Activated CD4-positive, alpha-beta T cell treated with anti-CD3 and anti-CD28 coated beads for 4 hours (primary cell): ENCODE measurements at regions not wholly inside any gene's neighbourhood (a gene's known extent, or its start where the extent isn't known, plus 50 kb on each side); places are given as distances from the start of the nearest gene placed in this dataset.

Experiments
- DNase-seq, 2 donors: peaks; one replicate each; pipeline ENCODE4 v3.0.0-alpha.2; 2020

DNA sequence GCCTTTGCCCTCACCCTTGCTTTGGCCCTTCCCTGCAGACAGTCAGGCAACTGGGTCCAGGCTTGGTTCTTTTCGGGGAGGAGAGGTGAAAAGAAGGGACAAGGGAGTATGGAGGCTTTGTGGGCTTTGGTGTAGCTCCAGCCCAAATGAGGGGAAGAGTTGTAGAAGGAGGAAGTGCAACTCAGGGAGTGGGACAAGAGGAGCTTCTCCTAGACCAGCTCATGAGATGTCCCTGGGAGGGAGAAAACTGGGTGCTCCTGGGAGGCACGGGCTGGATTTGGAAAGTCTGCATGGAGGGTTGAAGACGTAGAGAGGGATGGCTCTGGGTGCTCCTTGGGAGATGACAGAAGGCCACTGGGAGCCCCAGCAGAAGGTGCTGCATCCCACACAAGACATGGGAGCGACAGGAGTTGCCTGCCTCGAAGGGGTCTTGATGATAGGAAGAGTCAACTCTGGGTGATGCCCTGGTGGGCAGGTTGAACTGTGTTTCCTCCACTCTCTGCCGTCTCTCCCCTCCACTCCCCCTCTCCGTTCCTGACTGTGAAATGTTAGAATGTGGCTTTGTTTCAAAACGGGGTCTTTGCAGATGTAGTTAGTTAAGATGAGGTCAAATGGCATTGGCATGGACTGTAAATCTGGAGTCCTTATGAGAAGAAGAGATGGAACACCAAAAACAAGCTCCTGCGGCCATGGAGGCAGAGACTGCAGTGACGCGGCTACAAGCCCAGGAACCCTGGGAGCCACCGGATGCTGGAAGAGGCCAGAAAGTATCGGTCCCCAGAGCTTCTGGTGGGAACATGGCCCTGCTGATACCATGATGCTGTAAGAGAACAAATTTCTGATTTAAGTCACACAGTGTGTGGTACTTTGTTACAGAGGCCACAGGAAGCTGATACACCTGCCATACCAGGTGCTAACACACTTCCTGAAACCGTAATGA lies 298.5 kb downstream of the GLRX3 start:
- DNase-seq = no peak

DNA sequence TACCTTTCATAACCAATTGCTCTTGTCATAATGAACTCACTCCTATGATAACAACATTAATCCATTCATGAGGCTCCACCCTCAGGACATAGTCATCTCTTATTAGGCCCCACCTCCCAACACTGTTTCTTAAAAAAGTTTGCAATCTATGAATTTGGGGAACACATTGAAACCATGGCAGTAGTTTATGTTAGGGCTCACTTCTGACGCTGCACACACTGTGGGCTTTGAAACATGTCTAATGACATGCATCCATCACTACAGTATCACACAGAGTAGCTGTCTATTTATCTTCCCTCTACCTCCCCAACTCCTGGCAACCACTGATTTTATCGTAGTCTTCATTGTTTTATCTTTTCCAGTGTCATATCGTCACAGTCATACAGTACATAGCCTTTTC lies 299.8 kb downstream of the GLRX3 start:
- no peak for DNase-seq

DNA sequence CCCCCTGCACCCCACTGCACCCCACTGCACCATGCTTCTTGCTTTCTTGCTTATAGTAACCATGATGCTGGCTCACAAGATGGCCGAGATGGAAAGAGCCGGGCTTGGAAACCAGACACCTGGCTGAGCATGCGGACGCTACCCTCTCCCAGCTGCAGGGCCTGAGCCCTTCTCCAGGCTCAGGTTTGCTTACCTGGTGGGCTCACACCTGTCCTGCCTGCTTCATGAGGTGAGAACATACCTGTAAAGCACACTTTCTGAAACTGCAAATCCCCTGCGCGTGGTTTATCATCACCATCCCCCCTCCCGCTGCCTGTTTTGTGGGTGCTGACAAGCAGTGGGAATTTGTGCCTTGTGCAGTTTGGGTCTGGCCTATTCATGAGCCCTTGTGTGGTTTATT lies 302.7 kb downstream of the GLRX3 start:
- no peak for DNase-seq

DNA sequence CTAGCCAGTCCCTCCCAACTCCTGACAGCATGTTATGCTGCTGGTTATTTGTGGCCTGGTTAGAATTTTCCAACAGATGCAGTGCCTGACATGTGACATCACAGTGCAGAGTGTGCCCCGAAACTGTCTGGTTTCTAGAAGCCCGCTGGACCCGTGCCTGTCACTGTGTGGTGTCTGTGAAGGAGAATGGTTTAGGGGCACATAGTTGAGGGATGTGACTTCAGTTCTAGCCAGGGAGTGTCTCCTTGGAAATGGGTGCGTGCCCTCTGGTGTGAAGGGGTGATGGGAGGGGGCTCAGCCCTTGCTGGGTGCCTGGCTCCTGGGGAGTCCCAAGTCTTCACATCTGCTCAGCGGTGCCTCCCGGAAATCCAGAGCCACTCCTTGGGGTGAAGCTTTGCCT lies 303.6 kb downstream of the GLRX3 start:
- no peak for DNase-seq

DNA sequence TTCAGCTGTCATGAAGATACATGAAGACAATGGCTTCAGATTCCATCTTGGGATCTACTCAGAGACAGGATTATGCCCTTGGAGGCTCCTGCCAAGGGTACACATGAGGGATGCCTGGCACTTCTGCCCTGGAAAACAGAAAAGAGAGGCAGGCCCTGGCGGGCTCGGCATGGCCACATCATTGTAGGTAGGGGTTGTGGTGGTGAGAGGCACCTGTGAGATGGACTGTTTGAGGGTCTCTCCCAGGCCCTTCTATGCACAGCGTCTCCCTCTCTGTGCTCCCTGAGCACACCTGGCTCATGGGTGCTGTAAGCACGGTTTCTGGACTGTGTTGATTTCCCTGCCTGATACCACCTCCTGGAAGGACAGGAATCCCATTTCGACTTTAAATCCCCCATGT lies 304.3 kb downstream of the GLRX3 start:
- DNase-seq = no peak

DNA sequence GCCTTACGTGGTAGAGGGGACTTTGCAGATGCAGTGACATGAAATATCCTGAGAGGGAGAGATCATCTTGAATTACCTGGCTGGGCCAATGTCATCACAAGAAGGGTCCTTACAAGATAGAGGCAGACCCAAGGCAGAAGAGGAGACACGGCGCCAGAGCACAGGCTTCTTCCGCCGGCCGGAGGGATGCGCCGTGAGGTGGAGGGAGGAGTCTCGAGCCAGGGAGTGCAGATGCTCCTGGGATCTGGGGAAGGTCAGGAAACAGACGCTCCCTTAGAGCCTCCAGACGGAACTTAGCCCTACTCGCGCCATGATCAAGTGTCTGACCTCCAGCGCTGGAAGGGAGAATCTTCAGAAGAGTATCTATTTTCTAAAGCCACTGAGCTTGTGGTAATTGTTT lies 304.8 kb downstream of the GLRX3 start:
- no peak for DNase-seq

DNA sequence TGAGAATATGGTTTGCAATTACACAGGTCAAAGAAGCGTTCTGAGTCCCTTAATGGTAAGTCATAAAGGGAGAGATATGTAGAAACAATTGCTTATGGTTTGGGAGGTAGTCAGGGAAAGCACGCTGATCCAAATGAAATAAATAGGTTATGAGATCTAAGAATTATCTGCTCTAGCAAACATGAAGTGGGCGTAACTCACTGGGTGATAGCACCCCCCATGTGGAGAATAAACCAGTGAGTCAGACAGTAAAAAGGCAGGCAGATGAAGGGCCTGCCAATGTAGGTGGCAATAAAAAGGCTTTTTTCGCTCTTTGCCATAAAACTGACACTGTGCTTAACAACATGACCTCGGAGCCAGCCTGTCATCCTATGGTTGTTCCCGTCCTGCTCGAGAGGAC lies 306.9 kb downstream of the GLRX3 start:
- no peak for DNase-seq

DNA sequence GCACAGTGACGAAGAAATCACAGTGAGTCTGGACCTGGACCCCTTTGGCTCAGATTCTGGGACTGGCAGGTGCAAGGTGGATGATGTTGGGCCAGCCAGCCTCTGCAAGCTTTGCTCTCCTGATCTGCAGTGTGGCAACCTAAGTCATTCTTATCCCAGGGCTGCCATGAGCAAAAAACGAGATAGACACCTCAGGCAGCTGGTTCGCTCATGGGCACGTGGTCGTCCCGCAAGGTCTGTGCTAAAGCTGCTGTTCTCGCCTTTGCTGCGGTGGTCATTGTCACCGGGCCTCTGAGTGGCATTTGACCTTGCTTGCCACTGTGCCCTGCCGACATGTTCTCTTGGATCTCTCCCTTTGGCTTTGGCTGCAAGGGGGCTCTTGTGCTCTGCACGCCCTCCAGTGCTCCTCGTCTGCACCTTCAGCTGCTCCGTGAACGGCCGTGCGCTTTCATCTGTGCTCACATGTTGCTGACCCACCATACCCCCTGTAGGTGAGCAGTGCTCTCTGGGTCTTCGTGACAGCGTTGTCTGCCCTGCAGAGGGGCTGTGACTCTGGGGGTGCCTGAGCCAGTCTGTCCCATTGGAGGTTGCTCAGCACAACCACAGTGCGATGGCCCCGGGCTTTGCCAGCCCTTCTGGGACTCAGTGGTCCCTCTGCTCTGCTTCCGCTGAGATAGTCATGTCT lies 317.0 kb downstream of the GLRX3 start:
- DNase-seq = no peak

DNA sequence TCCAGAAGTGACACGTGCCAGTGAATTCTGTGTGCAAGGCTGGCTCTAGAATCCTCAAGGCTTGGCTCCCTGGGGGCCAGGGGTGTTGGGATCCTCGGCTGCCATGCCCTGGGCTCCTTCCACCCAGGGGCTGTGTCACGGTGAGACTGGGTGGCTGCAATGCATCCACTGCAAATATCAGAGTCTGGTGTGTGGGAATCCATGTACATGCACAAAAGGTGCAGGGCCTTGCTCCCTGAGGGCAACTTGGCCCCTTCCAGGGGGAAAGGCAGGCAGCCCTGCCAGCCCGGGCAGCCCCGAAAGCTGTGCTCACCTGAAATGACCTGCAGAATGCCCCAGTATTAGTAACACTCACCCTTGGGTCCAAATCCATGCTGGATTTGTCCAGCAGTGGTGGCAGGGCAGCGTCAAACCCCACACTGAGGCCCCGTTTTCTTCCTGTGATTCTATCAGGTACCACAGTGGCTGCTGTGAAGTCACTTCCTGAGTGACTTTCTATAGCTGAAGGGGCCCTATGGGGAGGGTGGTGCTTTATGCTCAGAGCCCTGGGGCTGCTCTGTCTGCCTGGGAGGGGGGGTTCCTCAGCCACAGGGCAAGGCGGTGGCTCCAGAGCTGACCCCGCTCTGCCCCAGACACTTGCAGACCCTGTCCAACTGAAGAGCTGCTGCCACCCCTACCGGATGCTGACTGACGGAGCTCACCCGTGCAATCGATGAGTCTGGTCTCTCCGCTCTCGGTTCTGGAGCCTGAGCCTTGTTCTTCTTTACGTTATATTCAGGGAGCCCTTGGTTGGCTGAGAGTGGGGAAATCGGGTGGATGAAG lies 317.7 kb downstream of the GLRX3 start:
- no peak for DNase-seq

DNA sequence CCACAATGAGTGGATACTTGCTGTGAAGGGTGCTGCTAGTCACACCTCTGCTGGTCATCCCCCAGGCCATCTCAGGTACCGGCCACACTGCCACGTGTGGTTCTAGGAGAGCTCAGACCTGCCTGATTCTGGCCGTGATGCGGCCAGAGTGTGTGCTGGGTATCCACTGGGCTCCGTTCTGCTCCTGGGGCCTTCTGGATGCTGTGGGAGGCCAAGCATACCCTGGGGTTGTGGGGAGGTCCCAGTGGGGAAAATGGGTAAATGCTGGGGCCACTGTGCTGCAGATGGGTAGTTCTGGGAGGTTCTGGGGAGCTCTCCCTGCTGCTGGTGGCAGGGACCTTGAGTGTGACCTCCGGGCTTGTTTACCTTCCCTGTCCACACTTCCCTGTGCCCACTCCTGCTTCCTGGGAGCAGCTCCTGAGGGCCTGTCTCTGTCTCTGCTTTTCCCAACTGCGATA lies 318.4 kb downstream of the GLRX3 start:
- DNase-seq = no peak

DNA sequence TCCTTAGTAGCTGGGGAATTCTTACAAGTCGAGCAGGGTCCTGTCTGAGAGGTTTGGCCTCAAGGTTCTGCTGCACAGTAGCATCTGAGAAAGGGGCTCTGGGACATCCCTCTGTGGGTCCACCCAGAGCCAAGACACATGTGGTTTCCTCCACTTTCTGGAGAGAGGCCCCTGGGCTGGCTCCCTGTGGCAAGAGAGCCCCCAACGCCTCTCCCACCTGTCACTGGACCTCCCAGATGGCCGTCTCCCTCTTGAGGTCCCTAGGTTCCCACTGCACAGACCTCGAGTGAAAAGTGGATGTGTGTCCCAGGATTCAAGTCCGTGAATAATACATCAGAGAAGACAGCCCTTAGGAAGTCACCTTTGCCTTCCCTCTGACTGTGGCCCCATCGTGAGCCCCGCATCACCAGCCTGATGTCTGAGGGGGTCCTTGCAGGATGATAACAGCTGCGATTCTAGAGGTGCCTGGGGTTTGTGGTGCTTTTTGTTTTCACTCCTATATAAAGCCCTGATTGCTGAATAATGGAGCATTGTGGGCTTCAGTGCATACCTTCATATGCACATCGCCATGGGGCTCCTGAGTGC lies 319.0 kb downstream of the GLRX3 start:
- DNase-seq = no peak

DNA sequence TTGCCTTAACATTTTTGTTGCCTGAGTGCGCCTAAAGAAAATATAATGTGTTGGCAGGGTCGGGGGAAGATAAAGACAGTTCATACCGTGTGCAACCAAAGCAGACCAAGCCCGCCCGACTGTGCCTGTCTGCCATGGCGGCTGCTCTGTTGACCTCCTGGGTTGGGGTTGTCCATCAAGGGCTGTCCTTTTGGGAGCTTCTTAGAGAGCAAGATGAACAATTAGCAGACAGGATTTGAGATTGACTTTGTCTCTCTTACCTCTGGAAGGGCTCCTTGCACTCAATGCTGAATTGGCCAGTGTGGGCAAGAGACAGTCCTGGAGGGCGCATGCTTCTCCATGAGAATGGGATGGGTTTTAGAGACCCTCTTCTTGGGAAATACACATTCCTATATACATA lies 319.6 kb downstream of the GLRX3 start:
- no peak for DNase-seq

DNA sequence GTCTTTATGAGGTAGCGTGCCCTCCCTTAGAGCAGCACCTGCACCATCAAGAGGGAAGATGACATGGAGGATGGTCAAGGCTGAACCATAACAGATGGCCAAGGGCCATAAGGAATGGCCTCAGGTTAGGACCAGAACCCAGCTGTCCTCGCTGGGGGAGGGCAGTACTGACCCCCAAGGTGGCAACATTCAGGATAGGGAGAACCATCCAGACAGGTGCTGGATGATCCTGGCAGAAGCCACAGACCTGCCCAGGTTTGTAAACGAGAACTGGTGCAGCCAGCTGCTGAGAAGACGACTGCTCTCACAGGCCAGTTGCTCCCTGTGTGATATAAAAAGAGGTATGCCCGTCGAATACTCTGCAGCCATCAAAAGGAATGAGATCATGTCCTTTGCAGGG lies 320.4 kb downstream of the GLRX3 start:
- DNase-seq = no peak

DNA sequence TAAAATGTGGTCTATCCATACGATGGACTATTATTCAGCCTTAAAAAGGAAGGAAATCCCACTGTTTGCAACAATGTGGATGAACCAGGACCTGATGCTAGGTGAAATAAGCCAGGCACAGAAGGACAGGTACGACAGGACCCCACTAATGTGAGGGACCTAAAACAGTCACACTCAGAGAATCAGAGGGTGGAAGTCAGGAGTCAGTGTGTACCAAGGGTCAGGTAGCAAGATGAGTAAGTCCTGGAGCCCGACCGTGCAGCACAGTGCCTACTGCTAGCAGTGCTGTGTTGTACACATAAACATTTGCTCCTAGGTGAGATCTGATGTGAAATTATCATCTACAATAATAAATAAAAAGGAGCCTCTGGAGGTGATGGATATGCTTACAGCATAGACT lies 322.3 kb downstream of the GLRX3 start:
- no peak for DNase-seq

DNA sequence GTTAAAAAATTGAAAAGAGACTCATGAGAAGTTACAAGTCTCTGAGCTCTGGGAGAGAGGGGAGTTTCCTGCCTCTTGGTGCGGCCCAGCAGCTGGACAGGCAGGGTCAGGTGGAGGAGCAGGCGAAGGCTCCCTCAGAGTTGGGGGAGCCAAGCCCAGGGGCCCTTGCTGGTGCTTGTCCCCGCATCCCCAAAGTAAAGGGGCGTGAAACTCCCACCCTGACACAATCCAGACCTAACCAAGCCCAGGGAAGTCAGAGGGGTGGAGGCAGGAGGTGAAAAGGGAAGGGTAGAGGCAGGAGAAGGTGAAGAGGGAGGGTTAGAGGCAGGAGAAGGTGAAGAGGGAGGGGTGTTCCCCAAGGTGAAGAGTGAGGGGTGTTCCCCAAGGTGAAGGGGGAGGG lies 322.8 kb downstream of the GLRX3 start:
- DNase-seq = no peak

DNA sequence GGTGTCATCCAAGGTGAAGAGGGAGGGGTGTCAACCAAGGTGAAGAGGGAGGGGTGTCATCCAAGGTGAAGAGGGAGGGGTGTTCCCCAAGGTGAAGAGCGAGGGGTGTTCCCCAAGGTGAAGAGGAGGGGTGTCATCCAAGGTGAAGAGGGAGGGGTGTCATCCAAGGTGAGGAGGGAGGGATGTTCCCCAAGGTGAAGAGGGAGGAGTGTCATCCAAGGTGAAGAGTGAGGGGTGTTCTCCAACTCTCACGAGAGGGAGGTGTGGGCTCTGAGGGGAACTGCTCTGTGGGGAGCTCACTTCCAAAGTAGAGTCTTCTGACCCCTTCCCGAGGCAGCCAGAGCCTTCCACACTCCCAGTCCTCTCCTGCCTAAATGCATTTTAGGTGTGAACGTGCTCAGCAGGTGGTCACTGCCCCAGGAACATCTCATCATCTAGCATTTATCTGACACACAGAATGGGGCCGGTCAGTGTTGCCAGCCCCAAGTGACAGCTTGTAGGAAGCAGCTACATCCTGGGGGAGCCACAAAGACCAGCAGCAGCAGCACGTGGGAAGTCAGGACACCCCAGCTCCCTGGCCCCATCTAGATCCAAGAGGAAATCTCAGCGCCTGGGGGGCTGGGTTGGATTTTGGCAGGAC lies 323.8 kb downstream of the GLRX3 start:
- no peak for DNase-seq

DNA sequence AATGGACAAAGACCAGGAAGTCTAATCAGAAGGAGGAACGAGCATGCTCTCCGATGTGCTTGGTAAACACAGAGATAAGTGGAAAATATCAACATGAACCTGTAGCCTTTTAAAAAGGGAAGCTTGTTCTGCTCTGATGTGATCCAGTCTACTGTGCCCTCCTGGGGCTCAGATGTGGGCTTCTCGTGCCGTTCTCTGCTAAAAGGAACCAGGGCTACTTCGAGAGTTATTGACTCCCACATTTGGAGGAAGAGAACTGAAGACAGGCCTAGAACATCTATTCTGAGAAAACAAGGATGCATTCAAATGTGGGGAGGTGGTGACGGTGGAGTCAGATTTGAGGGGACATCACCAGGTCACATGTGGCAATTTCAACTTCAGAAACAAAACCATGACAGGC lies 325.4 kb downstream of the GLRX3 start:
- DNase-seq = no peak

DNA sequence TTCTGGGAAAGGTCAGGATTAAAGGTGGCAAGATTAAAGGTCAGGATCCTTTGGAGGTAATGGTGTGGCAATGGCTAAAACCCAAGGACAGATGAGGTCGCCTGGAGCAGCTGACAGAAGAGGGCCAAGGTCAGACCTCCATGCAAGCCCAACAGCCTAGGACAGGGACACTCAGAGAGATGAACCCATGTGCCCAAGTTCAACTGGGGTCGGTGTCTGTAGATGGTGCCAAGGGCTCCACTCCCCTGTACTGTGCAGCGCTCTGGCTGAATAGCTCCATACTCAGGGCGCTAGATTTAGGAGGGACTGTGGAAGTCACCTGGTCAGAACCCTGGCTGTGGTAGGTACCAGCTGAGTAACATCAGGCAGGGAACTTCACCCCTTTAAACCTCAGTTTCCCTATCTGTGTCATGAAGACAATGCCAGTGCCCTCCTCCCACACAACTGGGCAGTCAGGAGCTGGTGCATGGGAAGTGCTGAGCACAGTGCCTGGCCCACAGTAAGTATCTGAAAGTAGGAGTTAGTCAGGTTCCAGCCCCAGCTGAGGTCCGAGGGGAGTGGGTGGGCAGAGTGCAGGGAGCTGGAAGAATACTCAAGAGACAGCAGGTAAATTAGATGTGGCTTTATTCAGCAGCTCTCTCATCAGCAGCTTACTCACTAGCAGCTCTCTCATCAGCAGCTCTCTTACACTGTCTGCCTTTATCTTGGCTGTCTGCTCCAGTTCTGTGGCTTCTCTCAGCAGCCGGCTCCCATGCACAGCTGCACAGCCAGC lies 327.1 kb downstream of the GLRX3 start:
- DNase-seq = no peak

DNA sequence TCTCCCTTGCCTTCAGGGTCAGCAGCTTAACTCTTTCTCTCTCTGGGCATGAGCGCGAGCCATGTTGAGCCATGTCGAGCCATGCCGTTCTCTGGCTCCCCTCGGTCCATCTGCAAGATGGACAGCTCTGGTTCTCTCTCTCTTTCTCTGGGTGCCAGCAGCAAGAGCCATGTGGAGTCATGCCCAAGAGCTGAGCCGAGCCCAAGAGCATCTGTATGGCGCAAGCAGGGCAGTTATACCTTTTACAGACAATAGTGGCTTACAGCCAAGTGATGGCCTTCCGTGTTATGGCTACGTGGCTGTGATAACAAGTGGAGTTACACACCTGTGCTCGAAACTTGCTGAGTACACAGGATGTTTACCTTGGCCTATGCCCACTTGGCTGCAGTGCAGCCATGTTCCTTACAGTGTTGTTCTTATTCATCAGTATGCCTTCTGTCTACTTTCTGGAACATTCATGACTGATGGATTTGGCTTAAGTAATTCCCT lies 327.7 kb downstream of the GLRX3 start:
- no peak for DNase-seq

DNA sequence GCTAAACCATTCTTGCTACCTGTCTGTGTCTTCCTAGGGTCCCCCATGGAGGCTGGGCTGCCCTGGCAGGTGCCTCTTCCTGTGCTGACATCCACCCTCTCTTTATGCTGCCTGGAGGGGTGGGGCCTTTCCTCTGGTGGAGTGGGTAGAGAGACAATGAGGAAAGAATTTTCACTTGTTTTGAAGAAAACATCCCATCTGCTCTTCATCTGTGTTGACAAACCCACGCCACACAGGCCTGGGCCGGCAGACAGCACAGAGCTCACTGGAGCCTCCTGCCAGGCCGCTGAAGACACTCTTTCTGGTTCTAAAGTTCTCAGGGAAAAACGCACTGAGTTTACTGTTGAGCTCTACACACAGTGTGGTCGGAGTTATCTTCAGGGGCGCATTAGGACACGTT lies 328.2 kb downstream of the GLRX3 start:
- no peak for DNase-seq

DNA sequence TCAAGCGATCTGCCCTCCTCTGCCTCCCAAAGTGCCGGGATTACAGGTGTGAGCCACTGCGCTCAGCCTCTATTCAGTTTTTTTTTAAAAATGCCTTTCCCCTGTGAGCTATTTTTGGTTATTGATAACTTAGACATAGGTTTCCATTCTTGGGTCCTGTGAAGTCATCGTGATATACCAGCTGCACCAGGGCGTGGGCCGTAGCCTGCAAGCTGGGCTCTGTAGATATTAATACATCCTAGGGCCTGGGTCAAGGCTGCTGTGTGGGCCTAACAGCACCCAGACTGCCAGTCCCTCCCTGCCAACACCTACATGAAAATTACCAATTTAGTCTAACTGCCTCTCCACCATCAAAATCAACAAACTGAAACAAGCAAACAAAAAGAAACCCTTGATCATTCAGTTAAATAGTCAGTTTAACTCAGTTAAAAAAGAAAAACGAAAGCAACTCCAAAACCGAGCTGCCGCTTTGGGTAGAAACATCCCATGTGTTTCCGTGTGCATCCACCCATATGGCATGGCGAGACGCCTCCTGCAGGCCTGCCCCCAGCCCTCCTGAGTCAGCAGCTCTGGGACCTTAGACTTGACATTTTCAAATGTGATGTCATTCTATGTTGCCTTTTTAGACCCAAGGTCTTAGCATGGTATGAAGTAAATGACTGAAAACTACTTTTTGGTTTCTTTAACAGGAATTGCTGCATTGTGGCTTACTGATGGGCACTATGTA lies 330.2 kb downstream of the GLRX3 start:
- no peak for DNase-seq
